ENCODE measurements at regions not wholly inside any gene's neighbourhood (a gene's known extent, or its start where the extent isn't known, plus 50 kb on each side); places are given as distances from the start of the nearest gene placed in this dataset.

DNA sequence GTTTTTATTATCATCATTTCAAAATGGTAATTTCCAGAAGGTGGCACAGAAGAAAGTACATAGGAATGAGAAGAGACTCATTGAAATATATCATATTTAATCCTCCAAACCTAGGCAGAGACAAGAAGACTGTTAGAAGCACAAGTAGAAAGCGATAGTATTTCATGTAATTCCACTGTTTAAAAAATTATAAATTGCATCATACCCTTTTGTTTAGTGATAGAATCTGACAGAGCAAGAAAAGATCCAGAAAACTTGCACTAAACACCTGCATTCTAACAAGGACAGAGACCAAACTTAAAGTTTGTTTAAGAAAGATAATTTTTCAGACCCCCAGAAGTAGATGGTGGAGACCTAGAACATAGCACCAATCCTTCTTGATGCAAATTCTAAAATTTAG, 56.9 kb upstream of the CD96 start:
- Histone ChIP-seq H3K4me1 (ENCODE audit: control insufficient read depth in 1 of 2, insufficient read depth in 2 of 2, low read depth in 1 of 2, low read length in 1 of 2) (peaks cover 0 to 10% of the 10 kb centered on the region in 2 experiments; a peak in 2 of 4 replicates), H3K27me3 (ENCODE audit: insufficient read depth) (no peaks in the 10 kb centered on the region), H3K36me3 (replicated peaks in 1 of 2; ENCODE audit: control insufficient read depth in 1 of 2, insufficient read depth in 2 of 2, low read length in 1 of 2) (no peaks in the 10 kb centered on the region), H3K9me2 (peaks cover 3% of the 10 kb centered on the region; the same call in 1 of the 2 replicates), H4K20me1 (ENCODE audit: insufficient read depth) (no peaks in the 10 kb centered on the region), H3K27ac (ENCODE audit: low read depth in 2 of 2, low read length in 1 of 2) (peak overlapping the region in 1 of 2 experiments; percentile 71; a peak in 1 of 4 replicates), H3K9ac (no peak overlapping the region), H3K4me3 (ENCODE audit: low read depth in 2 of 2, low read length in 1 of 2) (no peak overlapping the region), H3K9me3 (no peaks in the 10 kb centered on the region), H2AFZ (ENCODE audit: low read depth) (peak overlapping the region; percentile 58; the same call in 1 of the 2 replicates), H3F3A (replicated peaks; ENCODE audit: insufficient read depth) (no peaks in the 10 kb centered on the region), H3K4me2 (no peak overlapping the region), H3K79me2 (ENCODE audit: insufficient read depth) (no peaks in the 10 kb centered on the region)
- CTCF ChIA-PET, result interaction anchor here (1.3 kb wide), 1 partner anchor 19 kb away, joined by 3 read pairs; no protein-coding TSS in a partner anchor
- WGBS (ENCODE audit: low lambda C conversion rate), result 72% methylated on average over 1 of the region's 1 CpG
- DNase-seq, result no peak
- POLR2A ChIA-PET, result no interaction called here
- TF ChIP-seq JUND (IDR thresholded peaks at IDR 0.05), result no peak
- no peak for TF ChIP-seq NFIC (IDR thresholded peaks at IDR 0.05; ENCODE audit: borderline replicate concordance)
- TF ChIP-seq YY1 (IDR thresholded peaks at IDR 0.05; ENCODE audit: low read depth), result no peak
- TF ChIP-seq EZH2phosphoT487 (IDR thresholded peaks at IDR 0.05; ENCODE audit: borderline replicate concordance, low read depth), result no peak
- TF ChIP-seq, protein P1, sequence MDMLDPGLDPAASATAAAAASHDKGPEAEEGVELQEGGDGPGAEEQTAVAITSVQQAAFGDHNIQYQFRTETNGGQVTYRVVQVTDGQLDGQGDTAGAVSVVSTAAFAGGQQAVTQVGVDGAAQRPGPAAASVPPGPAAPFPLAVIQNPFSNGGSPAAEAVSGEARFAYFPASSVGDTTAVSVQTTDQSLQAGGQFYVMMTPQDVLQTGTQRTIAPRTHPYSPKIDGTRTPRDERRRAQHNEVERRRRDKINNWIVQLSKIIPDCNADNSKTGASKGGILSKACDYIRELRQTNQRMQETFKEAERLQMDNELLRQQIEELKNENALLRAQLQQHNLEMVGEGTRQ (IDR thresholded peaks at IDR 0.05; ENCODE audit: borderline replicate concordance, low read depth, low read length), result no peak
- TF ChIP-seq, protein P2, sequence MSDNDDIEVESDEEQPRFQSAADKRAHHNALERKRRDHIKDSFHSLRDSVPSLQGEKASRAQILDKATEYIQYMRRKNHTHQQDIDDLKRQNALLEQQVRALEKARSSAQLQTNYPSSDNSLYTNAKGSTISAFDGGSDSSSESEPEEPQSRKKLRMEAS (IDR thresholded peaks at IDR 0.05; ENCODE audit: low read depth), result no peak
- no peak for TF ChIP-seq RAD21 (IDR thresholded peaks at IDR 0.05; ENCODE audit: low read length)
- no peak for TF ChIP-seq RFX5 (IDR thresholded peaks at IDR 0.05; ENCODE audit: low read length)
- TF ChIP-seq MEF2A (IDR thresholded peaks at IDR 0.05; ENCODE audit: borderline replicate concordance, low read depth), result no peak
- no peak for TF ChIP-seq TCF12 (IDR thresholded peaks at IDR 0.05)
- no peak for TF ChIP-seq CHD2 (IDR thresholded peaks at IDR 0.05; ENCODE audit: low read length, partially characterized antibody)
- TF ChIP-seq, protein P3, sequence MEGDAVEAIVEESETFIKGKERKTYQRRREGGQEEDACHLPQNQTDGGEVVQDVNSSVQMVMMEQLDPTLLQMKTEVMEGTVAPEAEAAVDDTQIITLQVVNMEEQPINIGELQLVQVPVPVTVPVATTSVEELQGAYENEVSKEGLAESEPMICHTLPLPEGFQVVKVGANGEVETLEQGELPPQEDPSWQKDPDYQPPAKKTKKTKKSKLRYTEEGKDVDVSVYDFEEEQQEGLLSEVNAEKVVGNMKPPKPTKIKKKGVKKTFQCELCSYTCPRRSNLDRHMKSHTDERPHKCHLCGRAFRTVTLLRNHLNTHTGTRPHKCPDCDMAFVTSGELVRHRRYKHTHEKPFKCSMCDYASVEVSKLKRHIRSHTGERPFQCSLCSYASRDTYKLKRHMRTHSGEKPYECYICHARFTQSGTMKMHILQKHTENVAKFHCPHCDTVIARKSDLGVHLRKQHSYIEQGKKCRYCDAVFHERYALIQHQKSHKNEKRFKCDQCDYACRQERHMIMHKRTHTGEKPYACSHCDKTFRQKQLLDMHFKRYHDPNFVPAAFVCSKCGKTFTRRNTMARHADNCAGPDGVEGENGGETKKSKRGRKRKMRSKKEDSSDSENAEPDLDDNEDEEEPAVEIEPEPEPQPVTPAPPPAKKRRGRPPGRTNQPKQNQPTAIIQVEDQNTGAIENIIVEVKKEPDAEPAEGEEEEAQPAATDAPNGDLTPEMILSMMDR (IDR thresholded peaks at IDR 0.05), result no peak

Small RNAs in the stretch of these regions (small RNA-seq; reads per million reads assigned to genes)
- gene ATP6V0CP2, result 0 reads per million in 7 experiments
